Activated CD4-positive, CD25-positive, alpha-beta regulatory T cell treated with anti-CD3 and anti-CD28 coated beads, Interleukin-2, amount 50 U/mL, for 24 hours (primary cell): ENCODE measurements at regions not wholly inside any gene's neighbourhood (a gene's known extent, or its start where the extent isn't known, plus 50 kb on each side); places are given as distances from the start of the nearest gene placed in this dataset.
"Not testable (repeated sequence)": the region's sequence is repeated elsewhere in the genome, so short reads cannot be mapped to it uniquely, and the experiment has no call there.

ENCODE experiments used
- ATAC-seq, 2 donors: fragments of 150-1000 bp; cut with Tn5 transposase; one replicate each; pipeline ENCODE4 v1.10.0; 2021; ENCODE audit warnings: mild to moderate bottlenecking in 1 of 2, moderate library complexity in 1 of 2

DNA sequence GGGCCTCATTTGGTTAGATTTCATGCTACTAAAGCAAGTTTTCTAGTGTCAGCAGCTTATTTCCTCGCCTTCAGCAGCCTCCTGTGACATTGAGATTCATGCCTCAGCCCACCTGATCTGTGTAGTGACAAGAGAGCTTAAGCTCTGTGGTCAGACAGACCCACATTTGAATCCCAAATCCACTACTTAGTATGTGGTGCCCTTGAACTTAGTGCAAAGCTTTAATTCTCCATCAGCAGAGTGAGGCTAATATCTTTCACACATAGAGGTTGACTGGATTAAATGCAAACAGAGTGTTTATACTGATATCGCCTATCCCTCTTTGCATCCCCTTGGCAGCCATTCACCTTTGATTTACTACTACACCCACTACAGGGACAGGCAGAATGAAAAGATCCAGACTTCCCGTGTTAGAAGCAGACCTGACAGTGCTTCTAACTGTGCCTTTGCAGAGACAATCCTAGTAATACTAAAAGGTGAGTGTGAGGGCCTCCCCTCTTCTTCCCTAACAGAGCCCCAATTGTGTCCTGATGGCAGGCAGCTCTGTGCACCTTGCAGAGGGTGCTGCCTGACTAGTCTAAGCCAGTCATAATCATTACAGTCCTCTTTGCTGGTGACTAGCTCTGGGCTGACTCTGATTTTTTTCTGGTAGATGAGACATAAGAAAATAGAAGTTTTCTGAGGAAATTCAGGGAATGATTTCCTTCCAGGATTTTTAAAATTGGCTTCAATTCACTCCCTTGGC is 264.0 kb downstream of the CTH start:
- no peak for ATAC-seq

- ATAC-seq, result peak; percentile 21 to 30
These were observed 264.7 kb downstream of the CTH start for GRCh38 chr1:70675737-70676156.

DNA sequence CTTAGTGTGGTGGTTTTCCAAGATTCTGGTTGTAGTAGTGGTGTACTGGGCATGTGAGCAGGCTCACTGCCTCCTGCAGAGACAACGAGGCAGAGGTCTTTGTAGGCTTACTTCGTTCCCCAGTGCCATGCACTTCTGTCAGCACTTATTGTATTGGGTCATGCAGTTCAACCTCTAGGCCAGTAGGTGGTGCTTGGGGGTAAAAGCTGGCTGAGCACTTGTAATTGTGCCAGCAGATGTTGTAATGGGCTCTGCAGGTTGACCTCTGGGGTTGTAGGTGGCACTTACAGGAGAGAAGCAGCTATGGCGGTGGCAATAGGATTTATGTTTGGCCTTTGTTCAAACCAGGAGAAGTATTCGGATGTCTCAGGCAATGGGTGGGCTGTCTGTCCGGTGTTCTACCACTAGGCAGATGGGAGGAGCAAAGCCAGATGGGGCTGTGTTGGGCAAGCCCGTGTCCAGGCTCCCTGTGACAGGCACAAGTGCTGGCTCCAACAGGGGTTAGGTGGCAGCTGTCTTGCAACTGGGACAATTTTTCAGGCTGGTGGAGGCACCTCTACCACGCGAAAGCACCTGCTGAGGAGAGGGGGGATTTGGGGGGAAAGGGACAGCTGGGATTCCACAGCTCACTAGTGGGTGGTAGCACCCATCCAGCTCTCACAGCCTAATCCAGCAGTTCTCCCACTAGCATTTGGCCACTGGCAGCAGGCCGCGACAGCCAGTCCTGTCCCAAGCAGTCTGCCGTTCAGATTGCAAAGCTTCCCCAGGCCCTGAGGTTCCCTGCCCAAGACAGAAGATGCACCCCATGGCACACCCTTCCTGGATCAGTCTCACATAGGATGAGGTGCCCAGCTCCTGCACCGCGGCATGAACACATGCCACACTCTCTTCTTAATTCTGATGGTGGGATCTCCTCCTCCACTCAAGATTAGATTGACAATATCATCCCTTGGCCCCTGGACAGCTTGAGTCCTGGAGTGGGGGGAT is 274.5 kb downstream of the CTH start:
- ATAC-seq, result peak; percentile 45 to 53

- ATAC-seq, result no peak
These were observed 277.5 kb downstream of the CTH start for GRCh38 chr1:70688580-70688979.

- ATAC-seq, result no peak
These were observed 295.4 kb downstream of the CTH start for GRCh38 chr1:70706381-70707037.

GRCh38 chr1:70707214-70707613 is 296.1 kb downstream of the CTH start:
- no peak for ATAC-seq

GRCh38 chr1:70714149-70714548 is 303.1 kb downstream of the CTH start:
- ATAC-seq, result no peak

DNA sequence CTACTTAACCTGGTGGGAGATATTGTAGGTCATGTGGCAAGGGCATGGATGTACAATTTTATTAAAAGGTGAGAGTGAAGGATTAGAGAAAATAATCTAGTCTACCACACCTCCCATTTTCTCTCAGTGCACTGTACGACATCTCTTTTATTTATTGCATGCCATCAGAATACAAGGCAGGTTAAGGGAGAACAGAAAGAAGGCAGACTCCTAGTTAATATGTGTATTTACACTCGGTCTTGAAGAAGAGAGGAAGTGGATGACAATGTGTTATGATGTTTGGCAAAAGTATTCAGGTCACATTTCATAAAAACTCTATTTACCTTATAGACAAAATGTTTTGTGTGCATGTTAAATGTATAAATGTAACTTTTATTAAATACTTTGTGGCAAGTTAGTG is 306.1 kb downstream of the CTH start:
- ATAC-seq, result no peak

DNA sequence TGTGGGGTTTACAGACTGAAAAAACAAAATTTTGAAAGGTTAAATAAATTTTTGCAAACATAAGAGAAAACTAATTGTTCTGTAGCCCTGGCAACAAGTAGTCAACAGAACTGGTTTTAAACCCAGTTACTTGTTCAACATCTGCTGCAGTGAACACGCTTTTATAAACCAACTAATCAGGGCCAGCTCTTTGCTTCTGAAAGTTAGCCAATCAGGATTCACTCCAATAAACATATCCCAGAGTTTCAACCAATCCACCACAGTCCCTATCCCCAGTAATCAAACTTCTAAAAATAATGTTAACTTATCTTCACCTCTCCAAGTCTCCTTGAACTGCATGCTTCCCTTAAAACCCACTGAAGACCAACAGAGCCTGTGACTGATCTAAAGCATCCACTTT is 306.6 kb downstream of the CTH start:
- ATAC-seq, result no peak

DNA sequence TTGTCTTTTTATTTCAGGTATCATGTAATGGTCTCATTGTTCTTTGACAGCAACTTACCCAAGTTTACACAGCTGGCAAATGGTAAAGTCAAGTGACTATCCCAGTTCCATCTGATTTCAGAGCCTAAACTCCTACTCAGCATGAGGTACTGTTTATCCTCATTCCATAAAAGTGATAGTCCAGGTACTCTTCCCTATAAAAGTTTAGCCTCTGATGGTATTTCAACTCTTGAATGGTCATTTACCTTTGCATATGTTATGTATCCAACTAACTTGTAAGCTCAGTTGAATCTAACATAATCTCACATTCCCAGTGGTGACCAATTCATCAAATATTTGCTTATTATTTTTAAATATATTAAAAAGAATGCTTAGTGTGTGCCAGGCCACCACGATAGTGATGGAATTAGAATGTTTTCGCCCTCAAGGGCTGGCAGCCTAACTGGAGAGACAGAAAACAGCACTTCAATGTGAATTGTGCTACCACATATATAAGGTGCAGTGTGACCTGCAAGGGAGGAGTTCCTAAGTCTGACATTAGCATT is 307.1 kb downstream of the CTH start:
- ATAC-seq, result no peak

GRCh38 chr1:70719154-70719553 is 308.1 kb downstream of the CTH start:
- no peak for ATAC-seq

DNA sequence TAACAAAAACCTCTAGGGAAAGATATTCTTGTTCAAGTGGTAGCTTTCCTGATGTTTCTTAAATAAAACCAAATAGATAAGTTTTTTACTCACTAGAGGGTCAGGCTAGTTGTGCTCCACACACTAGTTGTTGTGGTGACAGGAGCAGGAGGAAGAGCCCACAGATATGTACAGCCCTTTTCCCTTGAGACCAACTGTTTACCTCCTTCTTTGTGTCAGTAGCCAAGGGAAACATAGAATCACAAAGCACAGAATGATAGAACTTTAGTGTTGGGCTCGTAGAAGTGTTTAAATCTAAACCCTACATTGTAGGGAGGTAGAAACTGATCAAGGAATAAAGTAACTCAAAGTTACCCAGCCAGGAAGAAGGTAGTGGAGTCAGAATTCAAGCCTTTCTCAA is 309.0 kb downstream of the CTH start:
- no peak for ATAC-seq

GRCh38 chr1:70720521-70720920 is 309.5 kb downstream of the CTH start:
- no peak for ATAC-seq

GRCh38 chr1:70727886-70728489 is 316.9 kb downstream of the CTH start:
- ATAC-seq, result no peak

DNA sequence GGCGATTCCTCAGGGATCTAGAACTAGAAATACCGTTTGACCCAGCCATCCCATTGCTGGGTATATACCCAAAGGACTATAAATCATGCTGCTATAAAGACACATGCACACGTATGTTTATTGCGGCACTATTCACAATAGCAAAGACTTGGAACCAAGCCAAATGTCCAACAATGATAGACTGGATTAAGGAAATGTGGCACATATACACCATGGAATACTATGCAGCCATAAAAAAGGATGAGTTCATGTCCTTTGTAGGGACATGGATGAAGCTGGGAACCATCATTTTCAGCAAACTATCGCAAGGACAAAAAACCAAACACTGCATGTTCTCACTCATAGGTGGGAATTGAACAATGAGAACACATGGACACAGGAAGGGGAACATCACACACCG is 311.1 kb downstream of the PTGER3 start:
- ATAC-seq, result not testable (repeated sequence)

- ATAC-seq, result no peak
These were observed 310.5 kb downstream of the PTGER3 start for GRCh38 chr1:70737125-70737524.

- no peak for ATAC-seq
These were observed 309.0 kb downstream of the PTGER3 start for GRCh38 chr1:70738624-70739023.

DNA sequence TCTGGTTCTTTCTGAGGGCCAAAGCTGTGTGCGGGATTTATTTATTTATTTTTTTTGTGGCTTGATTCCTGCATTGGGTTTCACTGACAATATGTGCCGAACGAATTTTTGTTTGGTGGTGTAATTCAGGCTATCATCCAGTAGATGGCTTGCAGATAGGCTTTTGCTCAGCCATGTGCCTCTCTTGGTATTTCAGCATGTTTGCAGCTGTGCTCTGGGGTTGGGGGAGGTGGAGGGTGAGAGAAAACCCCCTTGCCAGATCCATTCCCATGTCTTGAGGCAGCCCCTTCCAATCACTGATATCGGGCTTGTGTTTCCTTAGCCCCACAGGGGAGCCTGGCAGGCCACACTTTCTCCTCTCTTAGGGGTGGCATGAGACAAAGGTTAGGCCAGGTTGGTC is 302.4 kb downstream of the PTGER3 start:
- ATAC-seq, result no peak

GRCh38 chr1:70746062-70746461 is 301.6 kb downstream of the PTGER3 start:
- ATAC-seq, result not testable (repeated sequence)

- not testable (repeated sequence) for ATAC-seq
These were observed 300.5 kb downstream of the PTGER3 start for GRCh38 chr1:70747123-70747522.

DNA sequence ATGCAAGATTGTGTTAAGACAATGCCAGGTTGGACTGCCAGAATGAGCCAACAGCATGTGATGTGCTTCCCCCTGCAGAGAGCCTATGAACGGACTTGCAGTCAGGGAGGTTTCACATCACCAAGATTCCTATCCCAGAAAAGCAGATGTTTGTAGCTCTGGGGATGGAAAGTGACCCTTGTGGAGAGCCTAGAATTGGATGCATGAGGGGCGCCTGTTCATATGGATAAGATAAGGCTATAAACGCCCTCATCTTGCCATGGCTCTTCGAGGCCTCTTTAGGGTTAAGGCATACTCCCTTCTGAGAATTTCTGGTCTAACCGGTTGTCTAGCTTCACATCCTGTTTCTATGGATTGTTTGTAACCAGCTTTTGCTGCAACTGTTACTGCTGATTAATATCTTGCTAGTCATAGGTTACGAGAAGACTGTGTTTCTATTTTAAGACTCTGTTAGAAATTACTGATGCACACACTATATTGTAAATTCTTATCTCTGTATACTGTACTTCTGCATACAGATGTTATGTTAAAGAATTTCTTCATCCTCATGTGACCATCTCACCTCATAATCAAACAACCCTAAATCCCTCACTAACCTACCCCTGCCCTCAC is 295.8 kb downstream of the PTGER3 start:
- ATAC-seq, result not testable (repeated sequence)

- no peak for ATAC-seq
These were observed 292.9 kb downstream of the PTGER3 start for GRCh38 chr1:70754701-70755100.
